Uterus (tissue), 3 donors: ENCODE measurements at regions not wholly inside any gene's neighbourhood (a gene's known extent, or its start where the extent isn't known, plus 50 kb on each side); places are given as distances from the start of the nearest gene placed in this dataset.

Source experiments
- DNase-seq, 2 donors: peaks; one replicate each; pipeline ENCODE4 v3.0.0-alpha.2; 2019 to 2020
- H3K27ac ChIP-seq, 2 donors: fragments of 200-600 bp; sonication (generic); 1 replicate in 1 of 2; 2 replicates in 1 of 2; pipeline ENCODE4 v1.5.1; 2016 to 2018
- H3K27me3 ChIP-seq, 2 donors: fragments of 200-600 bp; sonication (generic); one replicate each; pipeline ENCODE4 v1.5.1; 2018 to 2019; ENCODE audit warnings: control low read depth in 1 of 2
- H3K36me3 ChIP-seq, 2 donors: fragments of 200-600 bp; sonication (generic); one replicate each; pipeline ENCODE4 v1.5.1; 2019; ENCODE audit warnings: control low read depth in 1 of 2
- H3K4me1 ChIP-seq, 2 donors: fragments of 200-600 bp; sonication (generic); one replicate each; pipeline ENCODE4 v1.5.1; 2018 to 2019; ENCODE audit warnings: control low read depth in 1 of 2
- H3K4me3 ChIP-seq, 2 donors: fragments of 200-600 bp; sonication (generic); 1 replicate in 1 of 2; 2 replicates in 1 of 2; pipeline ENCODE4 v1.5.1; 2018 to 2019; ENCODE audit warnings: mild to moderate bottlenecking in 1 of 2
- H3K9me3 ChIP-seq, 2 donors: fragments of 200-600 bp; sonication (generic); one replicate each; pipeline ENCODE4 v1.5.1; 2019; ENCODE audit warnings: control low read depth in 1 of 2
- CTCF ChIP-seq, 4 experiments: fragments of 200-600 bp in 2 of 4; fragments of 450-650 bp in 2 of 4; sonication (generic) in 2 of 4; IDR thresholded peaks; one replicate each; pipeline ENCODE4 v1.5.1; 2016 to 2019; ENCODE audit warnings: antibody characterized with exemption in 4 of 4, mild to moderate bottlenecking in 2 of 4, moderate library complexity in 1 of 4
- POLR2A ChIP-seq, 2 donors: fragments of 450-650 bp; IDR thresholded peaks; one replicate each; pipeline ENCODE4 v1.6.1; 2016; ENCODE audit warnings: antibody characterized with exemption in 2 of 2, mild to moderate bottlenecking in 1 of 2, moderate library complexity in 1 of 2
- intact Hi-C: fragments of 100-400 bp; cut with DNase I; formaldehyde crosslinking; loops from one replicate; pipeline ENCODE4 v1.15.1; 2023; ENCODE audit warnings: low total_unique reads
- donor health status: DM: yes; HTN: yes; CAD: no.

GRCh38 chr6:90668141-90668540, 81.3 kb upstream of the MAP3K7 start:
- H3K4me3 ChIP-seq: no peak overlapping the region
- TF ChIP-seq POLR2A (IDR thresholded peaks at IDR 0.05) (no peak), CTCF (IDR thresholded peaks at IDR 0.05) (no peak)
- no peak overlapping the region for H3K27ac ChIP-seq
- DNase-seq: no peak
- intact Hi-C loops: no loop called here
- H3K36me3 ChIP-seq: no peaks in the 10 kb centered on the region
- H3K4me1 ChIP-seq: no peaks in the 10 kb centered on the region
- H3K9me3 ChIP-seq: no peaks in the 10 kb centered on the region
- H3K27me3 ChIP-seq: no peaks in the 10 kb centered on the region

GRCh38 chr6:90663873-90664272, 77.0 kb upstream of the MAP3K7 start:
- TF ChIP-seq POLR2A (IDR thresholded peaks at IDR 0.05) (no peak), CTCF (IDR thresholded peaks at IDR 0.05) (no peak)
- no peak overlapping the region for H3K27ac ChIP-seq
- no peaks in the 10 kb centered on the region for H3K36me3 ChIP-seq
- no peak overlapping the region for H3K4me3 ChIP-seq
- no peaks in the 10 kb centered on the region for H3K27me3 ChIP-seq
- no peaks in the 10 kb centered on the region for H3K4me1 ChIP-seq
- no peak for DNase-seq
- intact Hi-C loops: no loop called here
- no peaks in the 10 kb centered on the region for H3K9me3 ChIP-seq

- intact Hi-C loops: no loop called here
- no peak for TF ChIP-seq POLR2A (IDR thresholded peaks at IDR 0.05)
- no peak for TF ChIP-seq CTCF (IDR thresholded peaks at IDR 0.05)
Measured at GRCh38 chr6:90663106-90663505, 76.2 kb upstream of the MAP3K7 start.

GRCh38 chr6:90660931-90661330, 74.1 kb upstream of the MAP3K7 start:
- TF ChIP-seq POLR2A (IDR thresholded peaks at IDR 0.05): no peak
- TF ChIP-seq CTCF (IDR thresholded peaks at IDR 0.05): no peak
- Histone ChIP-seq H3K4me3 (no peak overlapping the region), H3K9me3 (no peaks in the 10 kb centered on the region), H3K36me3 (no peaks in the 10 kb centered on the region), H3K27me3 (no peaks in the 10 kb centered on the region), H3K27ac (no peak overlapping the region), H3K4me1 (no peaks in the 10 kb centered on the region)
- no peak for DNase-seq
- intact Hi-C loops: no loop called here

More at GRCh38 chr6:90663106-90663505, 76.2 kb upstream of the MAP3K7 start:
- DNase-seq: no peak
- Histone ChIP-seq H3K9me3 (no peaks in the 10 kb centered on the region), H3K27ac (no peak overlapping the region), H3K4me1 (no peaks in the 10 kb centered on the region), H3K36me3 (no peaks in the 10 kb centered on the region), H3K4me3 (no peak overlapping the region), H3K27me3 (no peaks in the 10 kb centered on the region)

GRCh38 chr6:90658497-90658896, 71.6 kb upstream of the MAP3K7 start:
- intact Hi-C loops: no loop called here
- no peaks in the 10 kb centered on the region for H3K4me1 ChIP-seq
- TF ChIP-seq POLR2A (IDR thresholded peaks at IDR 0.05) (no peak), CTCF (IDR thresholded peaks at IDR 0.05) (no peak)
- no peak overlapping the region for H3K27ac ChIP-seq
- no peak for DNase-seq
- no peaks in the 10 kb centered on the region for H3K27me3 ChIP-seq
- no peak overlapping the region for H3K4me3 ChIP-seq
- no peaks in the 10 kb centered on the region for H3K36me3 ChIP-seq
- H3K9me3 ChIP-seq: no peaks in the 10 kb centered on the region
